Fibroblast of skin of left quadriceps (primary cell): ENCODE measurements at regions not wholly inside any gene's neighbourhood (a gene's known extent, or its start where the extent isn't known, plus 50 kb on each side); places are given as distances from the start of the nearest gene placed in this dataset.

Experiments
- DNase-seq, 2 experiments: peaks; one replicate each; pipeline ENCODE4 v3.0.0-alpha.2; 2013; ENCODE audit warnings: low read depth in 2 of 2

DNA sequence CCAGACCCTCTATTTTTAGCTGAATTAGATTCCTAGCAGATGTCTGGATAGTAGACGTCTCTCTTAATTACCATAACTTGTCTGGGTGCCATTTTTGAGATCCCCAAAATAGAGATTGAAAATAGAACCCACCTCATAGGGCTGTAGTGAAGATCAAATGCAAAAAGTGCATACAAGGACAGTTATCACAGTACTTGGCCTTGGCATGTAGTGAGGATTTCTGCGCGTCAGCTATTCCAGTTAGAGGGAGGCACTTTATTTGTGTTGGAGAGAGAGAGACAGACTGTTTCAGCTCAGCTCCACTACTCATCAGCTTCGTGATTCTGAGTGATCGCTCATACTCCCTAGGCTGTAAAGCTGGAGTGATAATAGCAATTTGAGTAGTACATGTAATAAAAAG lies 59.6 kb upstream of the CDH13 start:
- DNase-seq = no peak

DNA sequence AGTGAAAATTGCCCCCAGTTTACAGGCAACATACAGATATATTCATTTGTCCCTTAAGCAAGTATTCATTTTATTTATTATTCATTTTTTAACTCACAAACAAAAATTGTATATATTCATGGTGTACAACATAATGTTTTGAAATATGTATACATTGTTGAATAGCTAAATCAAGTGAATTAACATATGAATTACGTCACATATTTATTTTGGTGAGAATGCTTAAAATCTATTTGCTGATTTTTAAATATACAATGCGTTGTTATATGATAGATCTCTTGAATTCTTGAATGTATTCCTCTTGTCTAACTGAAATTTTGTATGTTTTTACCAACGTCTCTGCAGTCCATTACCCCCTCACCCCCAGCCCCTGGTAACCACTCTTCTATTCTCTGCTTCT lies 63.4 kb upstream of the CDH13 start:
- DNase-seq = no peak

- DNase-seq = no peak
These were observed 64.5 kb upstream of the CDH13 start for GRCh38 chr16:82562183-82562683.

GRCh38 chr16:82560805-82561325 lies 65.9 kb upstream of the CDH13 start:
- DNase-seq = no peak

GRCh38 chr16:82544378-82545160 lies 82.2 kb upstream of the CDH13 start:
- DNase-seq = no peak

DNA sequence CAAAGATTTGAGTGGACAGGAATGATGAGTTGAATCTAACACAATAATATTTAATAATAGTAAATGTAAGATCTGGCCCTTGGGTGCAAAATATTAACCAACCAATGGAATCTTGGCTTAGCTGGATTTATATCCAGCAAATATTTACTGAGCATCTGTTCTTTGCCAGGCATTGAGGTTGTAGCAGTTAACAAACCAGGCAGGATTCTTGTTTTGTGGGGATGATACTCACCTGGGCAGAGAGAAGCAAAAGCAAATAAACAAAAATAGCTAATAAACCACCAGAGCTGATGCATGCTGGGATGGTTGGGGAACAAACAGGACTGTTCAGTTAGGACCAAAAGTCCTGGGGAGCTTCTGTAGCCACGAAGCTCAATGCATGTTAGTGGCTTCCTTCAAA lies 84.1 kb upstream of the CDH13 start:
- no peak for DNase-seq

DNA sequence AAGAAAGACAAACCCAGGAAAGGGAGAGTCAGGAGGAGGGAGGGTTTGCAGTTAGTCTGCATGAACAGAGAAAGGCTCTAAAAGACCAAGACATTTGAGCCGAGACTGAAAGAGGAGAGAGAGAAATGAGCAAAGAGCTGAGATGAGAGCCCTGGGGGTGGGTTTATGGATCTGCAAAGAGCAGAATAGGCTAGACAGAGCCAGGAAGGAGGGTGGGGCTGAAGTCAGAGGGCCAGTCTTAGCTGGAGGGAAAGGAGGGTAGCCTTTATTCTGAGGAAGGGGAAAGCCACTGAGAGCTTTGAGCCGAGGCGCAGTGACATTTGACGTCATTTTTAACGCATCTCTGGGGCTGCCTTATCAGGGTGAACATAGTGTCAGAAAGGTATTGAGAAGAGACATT lies 85.7 kb upstream of the CDH13 start:
- no peak for DNase-seq

DNA sequence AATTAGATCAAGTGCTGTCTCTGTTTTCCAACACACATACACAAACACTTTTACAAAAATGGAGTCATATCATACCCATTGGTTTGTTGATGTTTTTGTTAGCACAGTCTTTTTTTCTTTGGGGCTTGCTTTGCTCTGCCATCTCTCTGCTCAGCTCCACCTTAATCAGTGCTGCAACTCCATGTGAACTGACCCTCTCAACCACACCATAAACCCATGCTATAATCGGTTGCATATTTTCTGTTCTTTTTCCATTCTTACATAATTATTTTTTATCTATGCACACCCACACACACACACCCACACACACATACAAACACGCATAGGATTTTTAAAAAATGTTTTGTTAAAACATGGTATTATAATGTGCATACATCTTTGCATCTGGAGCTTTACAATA lies 91.0 kb upstream of the CDH13 start:
- DNase-seq = no peak

DNA sequence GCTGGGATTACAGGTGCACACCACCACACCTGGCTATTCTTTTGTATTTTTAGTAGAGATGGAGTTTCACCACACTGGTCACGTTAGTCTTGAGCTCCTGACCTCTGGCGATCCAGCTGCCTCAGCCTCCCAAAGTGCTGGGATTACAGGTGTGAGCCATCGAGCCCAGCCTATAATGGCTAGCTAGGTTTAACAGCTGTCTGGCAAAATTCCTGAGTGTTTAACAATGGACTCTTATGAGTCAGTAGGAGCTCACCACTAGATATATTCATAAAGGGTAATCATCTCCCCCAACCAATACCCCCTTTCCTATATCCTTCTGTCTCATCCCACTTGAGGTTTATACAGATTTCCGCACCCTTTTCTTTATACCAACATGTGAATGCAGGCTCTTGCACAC lies 91.5 kb upstream of the CDH13 start:
- DNase-seq = no peak

- DNase-seq = no peak
These were observed 93.6 kb upstream of the CDH13 start for GRCh38 chr16:82533189-82533588.

GRCh38 chr16:82530883-82531282 lies 95.9 kb upstream of the CDH13 start:
- DNase-seq = no peak

- no peak for DNase-seq
These were observed 99.7 kb upstream of the CDH13 start for GRCh38 chr16:82527101-82527500.

GRCh38 chr16:82524976-82525375 lies 101.8 kb upstream of the CDH13 start:
- no peak for DNase-seq

DNA sequence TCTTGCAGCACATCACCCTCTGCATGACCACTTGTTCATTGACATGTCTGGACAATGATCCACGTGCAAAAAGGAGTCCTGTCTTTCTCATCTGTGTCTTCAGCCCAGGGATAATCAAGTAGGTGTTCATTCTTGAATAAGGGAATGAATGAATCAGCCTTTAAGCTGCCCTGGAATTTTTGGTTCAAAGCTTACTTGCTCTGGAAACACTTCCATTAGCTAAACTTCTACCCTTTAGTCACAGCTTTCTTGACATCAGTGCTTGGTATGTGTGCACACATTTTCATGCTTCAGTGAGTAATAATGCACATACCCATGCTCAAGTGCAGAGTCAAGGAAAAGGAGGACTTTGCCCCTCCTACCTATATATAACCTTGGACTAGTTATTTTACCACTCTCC lies 103.0 kb upstream of the CDH13 start:
- no peak for DNase-seq

- no peak for DNase-seq
These were observed 104.7 kb upstream of the CDH13 start for GRCh38 chr16:82522026-82522425.

- no peak for DNase-seq
These were observed 108.0 kb upstream of the CDH13 start for GRCh38 chr16:82518811-82519210.

DNA sequence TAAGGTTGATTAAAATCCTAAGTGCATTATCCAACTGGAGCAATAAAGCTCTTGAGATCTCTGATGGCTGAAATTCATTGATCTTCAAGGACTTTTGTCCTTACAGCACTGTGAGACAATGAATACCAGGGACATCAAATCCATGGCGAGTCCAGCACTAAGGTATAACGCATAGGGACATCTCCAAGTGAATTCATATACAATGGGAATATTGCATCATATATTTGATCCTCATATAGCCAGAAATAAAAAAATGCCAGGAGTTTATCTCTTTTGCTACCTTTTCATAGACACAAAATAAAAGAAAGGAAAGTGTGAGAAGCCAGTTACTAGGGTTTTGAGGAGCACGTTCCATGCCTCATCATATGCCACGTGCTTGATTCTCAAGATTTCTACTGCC lies 112.5 kb upstream of the CDH13 start:
- DNase-seq = no peak

DNA sequence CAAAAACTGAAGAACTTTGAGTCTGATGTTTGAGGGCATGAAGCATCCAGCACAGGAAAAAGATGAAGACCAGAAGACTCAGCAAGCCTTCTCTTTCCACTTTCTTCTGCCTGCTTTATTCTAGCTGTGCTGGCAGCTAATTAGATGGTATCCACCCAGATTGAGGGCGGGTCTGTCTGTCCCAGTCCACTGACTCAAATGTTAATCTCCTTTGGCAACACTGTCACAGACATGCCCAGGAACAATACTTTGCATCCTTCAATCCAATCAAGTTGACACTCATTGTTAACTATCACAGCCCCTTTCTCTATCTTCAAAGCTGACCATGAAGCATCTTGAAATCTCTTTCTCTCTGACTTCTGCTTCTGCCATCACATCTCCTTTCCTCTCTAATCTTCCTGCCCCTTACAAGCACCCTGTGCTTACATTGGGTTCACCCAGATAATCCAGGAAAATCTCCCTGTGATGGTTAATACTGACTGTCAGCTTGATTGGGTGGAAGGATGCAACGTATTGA lies 115.9 kb upstream of the CDH13 start:
- DNase-seq = no peak

DNA sequence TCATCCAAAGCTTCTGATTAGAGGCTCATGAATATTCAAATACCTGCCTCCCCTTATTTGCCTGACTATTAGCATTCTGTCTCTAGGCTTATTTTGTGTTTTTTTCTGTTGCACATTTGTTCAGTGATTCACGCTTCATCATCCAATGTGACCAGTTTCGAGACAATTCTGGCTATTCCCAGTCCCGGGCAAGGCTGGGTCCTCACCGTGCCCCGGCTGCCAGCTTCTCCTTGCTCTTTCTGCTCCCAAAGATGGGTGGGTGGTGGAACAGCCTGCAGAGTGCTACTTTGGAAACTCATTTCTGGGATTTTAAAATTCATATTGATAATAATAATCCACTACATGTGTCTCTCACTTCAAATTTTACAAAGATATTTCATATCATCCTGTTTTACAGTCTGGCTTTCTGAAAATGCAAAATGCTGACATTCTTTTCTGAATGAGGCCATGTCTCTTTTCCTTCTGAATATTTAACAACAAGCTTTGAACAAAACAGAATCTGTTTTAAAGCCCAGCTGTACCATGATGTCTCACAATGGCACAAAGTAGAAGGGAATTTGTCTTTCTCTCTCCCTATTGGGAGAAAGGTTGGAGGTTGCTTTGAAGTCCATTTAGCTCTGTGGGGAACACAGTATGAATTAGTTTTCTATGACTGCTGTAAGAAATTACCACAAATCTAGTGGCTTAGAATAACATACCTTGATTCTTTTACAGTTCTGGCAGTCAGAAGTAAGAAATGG lies 116.9 kb upstream of the CDH13 start:
- no peak for DNase-seq

DNA sequence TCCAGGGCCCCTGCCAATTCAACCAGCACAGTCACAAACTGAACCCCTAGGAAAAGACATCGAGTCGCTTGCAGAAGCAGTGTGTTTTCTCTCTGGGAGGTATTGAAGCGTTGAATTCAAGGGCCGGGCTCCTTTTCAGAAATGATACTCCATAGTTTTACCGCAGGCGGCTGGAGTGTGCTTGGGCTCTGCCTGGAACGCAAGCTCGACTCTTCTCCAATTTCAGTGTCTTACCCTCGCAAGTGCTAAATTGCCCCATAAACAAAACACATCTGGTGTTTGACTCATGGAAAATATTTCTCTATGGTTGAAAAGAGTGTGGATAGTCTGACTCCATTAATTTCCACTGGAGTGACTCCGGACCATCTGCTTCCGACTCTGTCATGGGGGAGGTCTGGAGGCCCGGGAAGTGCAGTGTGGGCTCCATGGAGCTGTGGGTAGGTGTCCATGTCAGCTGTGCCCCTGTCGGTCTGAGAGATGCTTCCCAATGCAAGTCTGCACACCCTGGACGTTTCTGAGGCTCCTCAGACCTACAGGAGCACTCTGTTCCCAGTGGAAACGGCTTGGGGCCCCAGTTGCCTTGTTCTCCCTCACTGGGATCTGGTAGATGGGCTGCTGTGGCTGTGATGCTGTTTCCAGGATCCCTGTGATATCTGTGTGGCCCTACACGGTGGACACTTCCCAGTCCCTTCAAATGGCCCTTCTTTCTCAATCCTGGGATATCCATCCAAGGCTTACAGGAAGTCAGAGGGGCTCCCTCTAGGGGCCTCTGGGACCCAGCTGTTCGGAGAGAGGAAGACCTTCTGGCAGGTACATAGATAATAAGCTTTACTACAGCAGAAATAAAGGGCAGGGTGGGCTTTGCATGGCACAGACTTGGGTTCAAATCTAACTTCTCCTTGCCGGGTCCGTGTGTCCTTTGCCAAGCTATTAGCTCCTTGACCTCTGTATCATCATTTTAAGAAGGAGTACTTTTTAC lies 119.8 kb upstream of the CDH13 start:
- DNase-seq = peak; percentile 9

- no peak for DNase-seq
These were observed 121.9 kb upstream of the CDH13 start for GRCh38 chr16:82504836-82505235.

GRCh38 chr16:82499302-82499701 lies 127.5 kb upstream of the CDH13 start:
- DNase-seq = no peak
